ENCODE measurements at regions not wholly inside any gene's neighbourhood (a gene's known extent, or its start where the extent isn't known, plus 50 kb on each side); places are given as distances from the start of the nearest gene placed in this dataset.

- Mint-ChIP-seq H3K9me3 (no peaks in the 10 kb centered on the region), H3K27me3 (ENCODE audit: low read depth) (no peaks in the 10 kb centered on the region), H3K27ac (no peak overlapping the region), H3K4me3 (no peak overlapping the region), H3K4me1 (no peaks in the 10 kb centered on the region), H3K36me3 (ENCODE audit: insufficient read depth in 1 of 3, low read depth in 3 of 3) (no peaks in the 10 kb centered on the region)
- no peak for DNase-seq
- Histone ChIP-seq H2BK15ac (ENCODE audit: low read depth, low read length) (no peak overlapping the region), H3K4me1 (ENCODE audit: insufficient read depth, low read length) (no peaks in the 10 kb centered on the region), H2BK120ac (ENCODE audit: low read depth, low read length, poor library complexity, severe bottlenecking) (no peak overlapping the region), H3K18ac (ENCODE audit: insufficient read length, low read depth, low read length) (no peak overlapping the region), H3K27ac (ENCODE audit: insufficient read length, low read depth, low read length) (no peak overlapping the region), H2BK12ac (ENCODE audit: insufficient read length, low read depth, low read length) (no peak overlapping the region), H3K9me3 (ENCODE audit: control insufficient read depth, low read depth, low read length) (no peaks in the 10 kb centered on the region), H2AK5ac (ENCODE audit: insufficient read length, low read length) (no peak overlapping the region), H3K23ac (ENCODE audit: insufficient read length, low read depth, low read length) (no peak overlapping the region), H3K4me2 (ENCODE audit: insufficient read depth, insufficient read length, low read length) (no peak overlapping the region), H4K91ac (ENCODE audit: insufficient read length, low read depth, low read length) (no peak overlapping the region), H2BK5ac (ENCODE audit: insufficient read length, low read length) (no peak overlapping the region), H3T11ph (ENCODE audit: low read length) (no peak overlapping the region), H3K56ac (ENCODE audit: insufficient read length, low read depth, low read length) (no peak overlapping the region), H3K23me2 (ENCODE audit: insufficient read length, low read depth, low read length, poor library complexity, severe bottlenecking) (no peaks in the 10 kb centered on the region), H4K5ac (ENCODE audit: insufficient read length, low read depth, low read length) (no peak overlapping the region), H3K79me2 (ENCODE audit: insufficient read depth, low read length) (no peaks in the 10 kb centered on the region), H4K20me1 (ENCODE audit: control insufficient read depth, insufficient read depth, insufficient read length) (no peaks in the 10 kb centered on the region), H3K9ac (ENCODE audit: extremely low read depth, insufficient read length, low read length) (no peak overlapping the region), H4K8ac (replicated peaks; ENCODE audit: insufficient read length, low read depth, low read length) (no peak overlapping the region), H3K79me1 (ENCODE audit: insufficient read depth, low read depth, low read length, poor library complexity, severe bottlenecking) (no peaks in the 10 kb centered on the region), H3K27me3 (ENCODE audit: insufficient read depth, low read length) (no peaks in the 10 kb centered on the region), H3K14ac (ENCODE audit: insufficient read depth, low read length) (no peak overlapping the region), H2AFZ (ENCODE audit: low read length) (no peak overlapping the region), H3K4ac (ENCODE audit: low read depth, low read length) (no peak overlapping the region), H2BK20ac (ENCODE audit: low read depth, low read length, poor library complexity, severe bottlenecking) (no peak overlapping the region)
- no CpG with 5 or more reads among the region's 3 CpGs for WGBS (ENCODE audit: extremely low coverage, insufficient read length, low lambda C conversion rate)
- no peak for TF ChIP-seq CTCF (conservative IDR thresholded peaks at IDR 0.05)
Measured at GRCh38 chr9:28045051-28045450, 471.8 kb upstream of the C9orf72 start.

Measured in H9 (cell line).